ENCODE measurements at regions not wholly inside any gene's neighbourhood (a gene's known extent, or its start where the extent isn't known, plus 50 kb on each side); places are given as distances from the start of the nearest gene placed in this dataset.
"Not testable (repeated sequence)": the region's sequence is repeated elsewhere in the genome, so short reads cannot be mapped to it uniquely, and the experiment has no call there.

GRCh38 chr3:147471741-147472140 lies 62.6 kb downstream of the ZIC1 start:
- no peak for DNase-seq (ENCODE audit: low spot score)

DNA sequence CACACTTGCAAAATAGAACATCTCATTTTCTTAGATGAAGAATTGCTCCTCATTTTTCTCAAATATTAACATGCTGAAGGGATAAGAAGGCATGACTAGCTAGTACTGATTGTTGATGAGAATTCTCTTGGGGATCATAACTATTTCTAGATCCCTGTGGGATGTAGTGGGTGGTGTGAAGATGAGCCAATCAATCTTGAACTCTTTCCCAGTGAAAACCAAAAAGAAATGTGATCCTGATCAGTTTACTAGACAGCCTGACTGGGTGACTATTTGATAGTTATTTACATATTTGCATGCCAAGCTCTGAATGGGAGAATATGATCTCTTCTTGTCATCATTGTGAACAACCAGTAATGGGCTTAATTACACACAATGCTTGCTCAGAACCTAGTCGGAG lies 63.7 kb downstream of the ZIC1 start:
- no peak for DNase-seq (ENCODE audit: low spot score)

DNA sequence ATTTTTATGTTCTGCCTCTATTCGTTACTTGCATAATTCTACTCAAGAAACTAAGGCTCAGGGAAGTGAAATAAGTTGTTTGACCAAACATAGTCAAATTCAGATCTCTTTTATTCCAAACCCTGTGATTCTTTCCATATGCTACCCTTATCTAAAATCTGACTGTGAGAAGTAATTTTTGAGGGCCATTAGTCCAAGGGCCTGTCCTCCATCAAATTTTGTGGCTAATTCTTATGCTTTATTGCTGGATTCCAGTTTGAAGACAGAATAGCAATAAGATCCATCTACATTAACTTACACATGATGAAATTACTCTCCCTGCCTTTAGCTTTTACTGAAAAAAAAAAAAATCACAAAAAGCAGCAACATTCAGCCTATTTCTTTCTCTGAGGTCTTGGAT lies 74.0 kb downstream of the ZIC1 start:
- no peak for DNase-seq (ENCODE audit: low spot score)

- peak; percentile 17 for DNase-seq (ENCODE audit: low spot score)
These were observed 74.4 kb downstream of the ZIC1 start for GRCh38 chr3:147483578-147483977.

DNA sequence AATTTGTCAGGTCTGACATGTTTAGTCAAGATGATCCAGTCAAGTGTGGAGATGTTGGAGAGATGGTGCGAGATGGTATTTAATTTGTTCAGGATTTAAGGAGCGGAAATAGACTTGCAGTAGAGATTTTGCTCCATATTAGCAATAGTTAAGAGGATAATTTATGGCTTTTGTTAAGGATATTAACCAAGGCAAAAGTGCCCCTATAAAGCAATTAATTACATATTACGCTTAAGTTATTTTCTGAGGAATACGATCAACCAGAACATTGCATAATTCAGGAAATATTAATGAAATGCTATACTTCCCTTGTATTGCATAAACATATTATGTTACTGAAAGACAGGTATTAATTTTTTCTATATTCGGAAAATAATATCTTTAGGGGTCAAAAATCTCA lies 83.9 kb downstream of the ZIC1 start:
- DNase-seq (ENCODE audit: low spot score): no peak

- peak; percentile 77 for DNase-seq (ENCODE audit: low spot score)
These were observed 84.5 kb downstream of the ZIC1 start for GRCh38 chr3:147493666-147494065.

- no peak for DNase-seq (ENCODE audit: low spot score)
These were observed 88.1 kb downstream of the ZIC1 start for GRCh38 chr3:147497286-147497685.

- no peak for DNase-seq (ENCODE audit: low spot score)
These were observed 98.6 kb downstream of the ZIC1 start for GRCh38 chr3:147507638-147508286.

- DNase-seq (ENCODE audit: low spot score): no peak
These were observed 100.3 kb downstream of the ZIC1 start for GRCh38 chr3:147509448-147509847.

DNA sequence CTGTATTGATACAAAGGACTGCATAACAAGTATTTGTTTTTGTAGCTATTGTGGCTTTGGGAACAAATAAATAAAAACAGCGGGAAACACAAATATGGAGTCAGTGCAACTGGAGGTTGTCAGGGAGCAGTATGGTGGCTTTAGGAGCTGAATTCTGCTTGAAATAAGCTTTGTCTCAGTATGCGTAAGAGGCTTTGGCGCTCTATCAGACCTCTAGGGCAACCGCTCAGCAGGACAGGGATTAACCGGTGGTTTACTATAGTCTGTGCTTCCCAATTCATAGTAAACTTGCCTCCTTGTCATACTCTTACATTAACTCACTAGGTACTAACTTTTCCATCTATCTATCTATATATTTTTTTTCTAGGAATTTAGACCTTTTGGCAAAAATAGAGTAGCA lies 104.6 kb downstream of the ZIC1 start:
- no peak for DNase-seq (ENCODE audit: low spot score)

GRCh38 chr3:147514366-147515160 lies 105.4 kb downstream of the ZIC1 start:
- no peak for DNase-seq (ENCODE audit: low spot score)

DNA sequence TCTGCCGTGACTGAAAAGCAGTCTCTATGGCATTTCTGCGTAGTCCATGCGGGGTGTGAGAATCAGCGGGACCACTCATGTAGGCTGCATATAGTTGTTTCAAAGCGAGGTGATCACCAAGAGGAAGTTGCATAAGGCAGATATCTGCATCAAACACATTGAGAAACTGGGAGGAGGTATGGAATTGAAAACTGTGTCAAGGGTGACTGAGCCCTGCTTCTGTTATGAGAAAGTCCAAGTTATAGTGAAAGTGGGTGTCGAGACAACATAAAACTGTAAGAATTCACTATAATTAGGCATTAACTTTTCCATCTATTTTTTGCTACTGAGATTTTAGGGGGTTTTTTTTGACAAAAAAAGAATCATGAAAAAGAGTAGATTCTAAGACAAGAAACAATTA lies 109.3 kb downstream of the ZIC1 start:
- no peak for DNase-seq (ENCODE audit: low spot score)

DNA sequence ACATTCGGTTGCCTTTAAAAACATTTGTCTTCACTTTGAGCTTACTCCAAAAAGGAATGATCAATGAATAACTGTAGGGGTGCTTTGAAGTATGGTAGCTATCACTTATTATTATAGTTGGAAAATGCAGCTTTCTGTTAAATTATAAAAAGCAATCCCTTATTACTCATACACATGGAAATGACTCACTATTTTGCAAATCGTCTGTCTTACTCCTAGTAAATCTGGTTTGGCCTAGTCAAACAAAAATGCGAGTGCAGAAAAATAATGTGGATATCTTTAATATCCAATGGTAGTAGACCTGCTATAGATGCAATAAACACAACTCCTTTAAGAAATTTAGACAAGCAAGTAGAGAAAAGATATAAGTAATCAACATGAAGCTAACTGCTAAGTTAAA lies 112.5 kb downstream of the ZIC1 start:
- peak; percentile 50 for DNase-seq (ENCODE audit: low spot score)

DNA sequence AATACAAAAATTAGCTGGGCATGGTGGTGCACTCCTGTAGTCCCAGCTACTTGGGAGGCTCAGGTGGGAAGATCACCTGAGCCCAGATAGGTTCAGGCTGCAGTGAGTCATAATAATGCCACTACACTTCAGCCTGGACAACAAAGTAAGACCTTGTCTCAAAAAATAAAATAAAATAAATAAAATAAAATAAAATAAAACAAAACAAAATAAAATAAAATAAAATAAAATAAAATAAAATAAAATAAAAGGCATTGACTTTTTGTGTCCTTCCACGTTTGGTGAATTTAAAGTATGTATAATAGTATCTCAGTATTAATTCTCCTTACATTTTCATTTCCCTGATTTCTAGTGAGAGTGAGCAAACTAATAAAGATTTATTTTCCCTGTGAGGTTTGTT lies 113.6 kb downstream of the ZIC1 start:
- DNase-seq (ENCODE audit: low spot score): not testable (repeated sequence)

DNA sequence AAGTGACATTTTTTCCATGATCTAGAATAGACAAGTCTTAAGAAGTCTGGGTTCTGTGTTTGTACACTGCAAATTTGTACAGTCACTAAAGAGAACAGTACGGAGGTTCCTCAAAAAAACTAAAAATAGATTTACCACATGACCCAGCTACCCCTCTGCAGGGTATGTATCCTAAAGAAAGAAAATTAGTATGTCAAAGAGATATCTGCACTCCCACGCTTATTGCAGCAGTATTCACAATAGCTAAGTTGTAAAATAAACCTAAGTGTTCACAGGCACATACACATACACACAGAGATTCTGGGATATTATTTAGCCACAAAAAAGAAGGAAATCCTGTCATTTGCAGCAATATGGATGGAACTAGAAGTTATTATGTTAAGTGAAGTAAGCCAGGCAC lies 120.4 kb downstream of the ZIC1 start:
- DNase-seq (ENCODE audit: low spot score): no peak

DNA sequence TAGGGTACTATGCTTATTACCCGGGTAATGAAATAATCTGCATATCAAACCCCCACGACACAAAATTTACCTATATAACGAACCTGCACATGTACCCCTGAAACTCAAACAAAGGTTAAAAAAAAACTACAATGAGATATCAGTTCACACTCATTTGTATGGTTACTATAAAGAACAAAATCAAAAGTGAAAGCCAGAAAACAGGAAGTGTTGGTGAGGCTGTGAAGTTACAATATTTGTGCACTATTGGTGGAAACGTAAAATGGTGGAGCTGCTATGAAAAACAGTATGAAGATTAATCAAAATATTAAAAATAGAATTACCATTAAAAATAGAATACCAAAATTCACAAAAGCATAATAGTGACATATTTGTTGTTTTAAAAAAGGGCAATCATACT lies 128.9 kb downstream of the ZIC1 start:
- no peak for DNase-seq (ENCODE audit: low spot score)

- no peak for DNase-seq (ENCODE audit: low spot score)
These were observed 131.8 kb downstream of the ZIC1 start for GRCh38 chr3:147540921-147541320.

- no peak for DNase-seq (ENCODE audit: low spot score)
These were observed 135.1 kb downstream of the ZIC1 start for GRCh38 chr3:147544290-147544689.

DNA sequence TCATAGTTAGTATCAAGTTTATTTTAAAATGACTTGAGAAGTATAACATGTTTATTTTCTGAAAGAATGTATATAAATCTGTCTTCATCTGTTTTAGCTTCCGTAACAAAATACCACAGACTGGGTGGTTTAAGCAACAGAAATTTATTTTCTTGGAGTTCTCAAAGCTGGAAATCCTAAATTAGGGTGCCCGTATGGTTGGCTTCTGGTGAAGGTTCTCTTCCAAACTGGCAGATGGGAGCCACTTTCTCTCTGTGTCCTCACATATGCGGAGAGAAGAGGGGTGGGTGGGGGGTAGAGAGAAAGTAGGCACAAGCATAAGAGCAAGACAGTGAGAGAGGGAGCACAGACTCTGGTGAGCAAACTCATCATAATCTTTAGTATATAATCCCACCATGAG lies 142.3 kb downstream of the ZIC1 start:
- DNase-seq (ENCODE audit: low spot score): no peak

DNA sequence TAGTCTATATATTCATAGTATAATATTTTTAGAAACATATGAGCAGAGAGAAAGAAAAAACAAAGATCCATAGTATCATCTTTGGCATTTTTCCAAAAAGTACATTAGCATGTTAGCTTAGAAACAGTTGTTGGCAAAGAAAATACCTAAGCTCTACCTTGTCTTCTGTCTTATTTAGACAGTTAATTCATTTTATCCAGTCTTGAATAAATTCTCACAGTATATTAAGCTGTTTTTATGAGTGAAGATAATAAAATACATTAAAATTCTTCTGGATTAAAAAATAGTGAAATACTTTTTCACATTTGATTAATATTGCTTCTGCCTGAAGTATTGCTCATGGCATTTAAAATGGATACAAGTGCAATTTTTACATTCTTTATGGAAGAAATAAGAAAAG lies 145.2 kb downstream of the ZIC1 start:
- DNase-seq (ENCODE audit: low spot score): no peak

GRCh38 chr3:147572970-147573340 lies 163.8 kb downstream of the ZIC1 start:
- DNase-seq (ENCODE audit: low spot score): no peak

DNA sequence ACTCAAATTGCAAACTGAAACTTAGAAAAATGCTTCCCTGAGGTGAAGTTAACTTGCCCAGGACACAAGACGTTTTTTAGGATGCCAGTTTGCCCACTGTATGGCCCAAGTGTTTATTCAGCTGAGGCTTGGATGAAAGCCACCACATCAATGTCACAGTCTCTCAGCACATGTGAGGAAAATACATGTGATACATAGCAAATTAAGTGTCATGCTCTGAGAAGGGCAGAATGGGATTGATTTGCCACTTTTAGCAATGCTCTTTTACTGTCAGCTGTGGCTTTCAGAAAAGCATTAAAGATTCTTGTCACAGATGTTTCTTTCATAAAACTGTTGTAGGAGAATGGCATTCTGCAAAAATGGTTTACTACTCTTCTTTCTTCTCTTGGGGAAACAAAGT lies 165.5 kb downstream of the ZIC1 start:
- DNase-seq (ENCODE audit: low spot score): no peak

DNA sequence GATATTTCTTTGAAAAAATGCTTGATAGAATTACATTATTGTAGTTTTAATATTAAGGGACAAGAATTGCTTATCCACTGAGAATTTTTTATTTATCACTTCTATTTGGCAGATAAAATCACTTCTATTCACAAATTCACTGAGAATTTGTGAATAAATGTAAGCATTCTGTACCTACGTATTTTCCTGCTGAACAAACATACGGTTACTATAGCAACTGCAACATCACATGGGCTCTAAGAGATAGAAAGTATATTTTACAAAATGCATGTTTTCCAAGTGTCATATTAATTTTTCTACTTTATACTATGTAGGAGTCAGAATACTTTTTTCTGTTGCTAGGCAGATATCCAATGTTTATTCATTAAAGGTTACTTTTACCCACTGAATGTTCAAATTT lies 166.2 kb downstream of the ZIC1 start:
- DNase-seq (ENCODE audit: low spot score): no peak

DNA sequence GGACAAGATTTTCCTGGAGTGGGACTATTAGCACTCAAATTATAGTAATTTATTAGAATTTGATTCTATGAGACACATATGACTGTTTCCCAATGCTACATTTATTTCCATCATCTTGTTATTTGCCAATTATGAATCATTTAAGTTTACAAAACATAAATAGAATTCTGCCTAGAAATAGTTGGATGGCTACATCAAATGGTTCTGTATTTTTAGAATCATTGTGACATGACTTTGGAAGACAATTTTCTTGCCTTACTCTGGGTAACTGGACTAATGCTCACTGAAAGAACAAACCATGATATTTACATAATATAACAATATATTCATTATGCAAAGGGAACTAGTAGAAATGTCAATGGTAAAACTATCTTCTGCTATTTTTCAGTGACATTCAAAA lies 173.5 kb downstream of the ZIC1 start:
- DNase-seq (ENCODE audit: low spot score): no peak
